Left renal cortex interstitium (tissue), 4 donors: ENCODE measurements at regions not wholly inside any gene's neighbourhood (a gene's known extent, or its start where the extent isn't known, plus 50 kb on each side); places are given as distances from the start of the nearest gene placed in this dataset.
"Not testable (repeated sequence)": the region's sequence is repeated elsewhere in the genome, so short reads cannot be mapped to it uniquely, and the experiment has no call there.

Experiments used
- DNase-seq, 4 donors: peaks; one replicate each; pipeline ENCODE4 v3.0.0-alpha.2; 2013; ENCODE audit warnings: low read depth in 4 of 4, low spot score in 2 of 4, missing footprints in 1 of 4

- no peak for DNase-seq
Measured at GRCh38 chr5:26014206-26014605, 1024.2 kb downstream of the CDH9 start.

- no peak for DNase-seq
Measured at GRCh38 chr5:26012078-26012477, 1026.3 kb downstream of the CDH9 start.

- DNase-seq, result peak in 2 of 4 donors; percentile 0 to 3
Measured at GRCh38 chr5:26009742-26010141, 1028.6 kb downstream of the CDH9 start.

- DNase-seq, result no peak
Measured at GRCh38 chr5:26003966-26004365, 1034.4 kb downstream of the CDH9 start.

- no peak for DNase-seq
Measured at GRCh38 chr5:25995209-25995608, 1043.2 kb downstream of the CDH9 start.

- DNase-seq, result no peak
Measured at GRCh38 chr5:25993701-25994100, 1044.7 kb downstream of the CDH9 start.

- DNase-seq, result no peak
Measured at GRCh38 chr5:25991639-25992038, 1046.7 kb downstream of the CDH9 start.

GRCh38 chr5:25990771-25991170 lies 1047.6 kb downstream of the CDH9 start:
- DNase-seq, result no peak

GRCh38 chr5:25979086-25979485 lies 1059.3 kb downstream of the CDH9 start:
- no peak for DNase-seq

GRCh38 chr5:25975885-25976284 lies 1062.5 kb downstream of the CDH9 start:
- DNase-seq, result no peak

- no peak for DNase-seq
Measured at GRCh38 chr5:25974451-25974850, 1063.9 kb downstream of the CDH9 start.

- no peak for DNase-seq
Measured at GRCh38 chr5:25970906-25971489, 1067.4 kb downstream of the CDH9 start.

- DNase-seq, result not testable (repeated sequence)
Measured at GRCh38 chr5:25969042-25969441, 1069.3 kb downstream of the CDH9 start.

GRCh38 chr5:25964009-25964372 lies 1074.4 kb downstream of the CDH9 start:
- no peak for DNase-seq

- no peak for DNase-seq
Measured at GRCh38 chr5:25963251-25964008, 1075.0 kb downstream of the CDH9 start.

GRCh38 chr5:25955337-25955736 lies 1083.0 kb downstream of the CDH9 start:
- DNase-seq, result no peak

GRCh38 chr5:25950681-25951080 lies 1087.7 kb downstream of the CDH9 start:
- DNase-seq, result no peak

- no peak for DNase-seq
Measured at GRCh38 chr5:25948278-25948677, 1090.1 kb downstream of the CDH9 start.

GRCh38 chr5:25944786-25945185 lies 1093.6 kb downstream of the CDH9 start:
- no peak for DNase-seq

- DNase-seq, result no peak
Measured at GRCh38 chr5:25909163-25909562, 1129.2 kb downstream of the CDH9 start.

- no peak for DNase-seq
Measured at GRCh38 chr5:25905646-25906045, 1132.7 kb downstream of the CDH9 start.

GRCh38 chr5:25892211-25892610 lies 1146.2 kb downstream of the CDH9 start:
- no peak for DNase-seq

GRCh38 chr5:25891691-25892090 lies 1146.7 kb downstream of the CDH9 start:
- no peak for DNase-seq
